Nucleus accumbens (tissue), 56 donors: ENCODE measurements at regions not wholly inside any gene's neighbourhood (a gene's known extent, or its start where the extent isn't known, plus 50 kb on each side); places are given as distances from the start of the nearest gene placed in this dataset.
"Not testable (repeated sequence)": the region's sequence is repeated elsewhere in the genome, so short reads cannot be mapped to it uniquely, and the experiment has no call there.

Experiments
- DNase-seq, 56 donors: peaks; one replicate each; lab custom pipeline; 2025; lab: John Stamatoyannopoulos, UW

GRCh38 chr5:6084836-6085235 lies 293.5 kb downstream of the MED10 start:
- no peak for DNase-seq

GRCh38 chr5:6084376-6084775 lies 294.0 kb downstream of the MED10 start:
- DNase-seq, result no peak

GRCh38 chr5:6083311-6083978 lies 294.9 kb downstream of the MED10 start:
- no peak for DNase-seq

GRCh38 chr5:6082685-6083084 lies 295.7 kb downstream of the MED10 start:
- DNase-seq, result no peak

- no peak for DNase-seq
These were observed 296.6 kb downstream of the MED10 start for GRCh38 chr5:6081727-6082210.

GRCh38 chr5:6080930-6081726 lies 297.2 kb downstream of the MED10 start:
- no peak for DNase-seq

GRCh38 chr5:6080436-6080835 lies 297.9 kb downstream of the MED10 start:
- no peak for DNase-seq

- no peak for DNase-seq
These were observed 299.5 kb downstream of the MED10 start for GRCh38 chr5:6078881-6079280.

GRCh38 chr5:6076341-6077239 lies 301.8 kb downstream of the MED10 start:
- DNase-seq, result no peak

GRCh38 chr5:6072488-6072887 lies 305.9 kb downstream of the MED10 start:
- DNase-seq, result not testable (repeated sequence)

GRCh38 chr5:6069496-6070185 lies 308.7 kb downstream of the MED10 start:
- no peak for DNase-seq

- no peak for DNase-seq
These were observed 312.3 kb downstream of the MED10 start for GRCh38 chr5:6066016-6066415.

GRCh38 chr5:6059137-6059800 lies 319.1 kb downstream of the MED10 start:
- no peak for DNase-seq

GRCh38 chr5:6058055-6058715 lies 320.2 kb downstream of the MED10 start:
- DNase-seq, result no peak

- no peak for DNase-seq
These were observed 322.1 kb downstream of the MED10 start for GRCh38 chr5:6056280-6056679.

GRCh38 chr5:6049662-6050061 lies 328.7 kb downstream of the MED10 start:
- no peak for DNase-seq

- DNase-seq, result no peak
These were observed 329.6 kb downstream of the MED10 start for GRCh38 chr5:6048746-6049145.

GRCh38 chr5:6046296-6046967 lies 331.9 kb downstream of the MED10 start:
- DNase-seq, result no peak
